Sigmoid colon (tissue), 6 donors: ENCODE measurements at regions not wholly inside any gene's neighbourhood (a gene's known extent, or its start where the extent isn't known, plus 50 kb on each side); places are given as distances from the start of the nearest gene placed in this dataset.

Experiments
- DNase-seq: peaks from one replicate; pipeline ENCODE4 v3.0.0-alpha.2; 2019
- H3K27ac ChIP-seq, 4 donors: fragments of 200-600 bp; sonication (generic); one replicate each; pipeline ENCODE4 v1.5.1; 2016 to 2019; ENCODE audit warnings: mild to moderate bottlenecking in 1 of 4
- H3K27me3 ChIP-seq, 3 donors: fragments of 200-600 bp; sonication (generic); one replicate each; pipeline ENCODE4 v1.5.1; 2019; ENCODE audit warnings: mild to moderate bottlenecking in 1 of 3
- H3K36me3 ChIP-seq, 4 donors: fragments of 200-600 bp; sonication (generic); one replicate each; pipeline ENCODE4 v1.5.1; 2016 to 2019
- H3K4me1 ChIP-seq, 4 donors: fragments of 200-600 bp; sonication (generic); one replicate each; pipeline ENCODE4 v1.5.1; 2017 to 2019
- H3K4me3 ChIP-seq, 4 donors: fragments of 200-600 bp; sonication (generic); one replicate each; pipeline ENCODE4 v1.5.1; 2017 to 2019; ENCODE audit warnings: mild to moderate bottlenecking in 2 of 4, moderate library complexity in 1 of 4
- H3K9me3 ChIP-seq, 4 donors: fragments of 200-600 bp in 3 of 4; sonication (generic) in 3 of 4; one replicate each; pipeline versions ENCODE4 v1.5.1 to v1.6.1; 2013 to 2019
- CTCF ChIP-seq, 4 experiments: fragments of 450-650 bp in 3 of 4; fragments of 200-600 bp in 1 of 4; IDR thresholded peaks; one replicate each; pipeline ENCODE4 v1.5.1; 2016 to 2019; ENCODE audit warnings: antibody characterized with exemption in 4 of 4, mild to moderate bottlenecking in 3 of 4, moderate library complexity in 2 of 4
- EP300 ChIP-seq, 4 donors: sonication (generic); formaldehyde crosslinking; IDR thresholded peaks; one replicate each; pipeline ENCODE4 v1.6.1; 2017; ENCODE audit warnings: antibody characterized with exemption in 4 of 4
- POLR2A ChIP-seq, 2 donors: fragments of 450-650 bp; IDR thresholded peaks; one replicate each; pipeline ENCODE4 v1.6.1; 2016; ENCODE audit warnings: antibody characterized with exemption in 2 of 2, mild to moderate bottlenecking in 2 of 2, moderate library complexity in 2 of 2
- POLR2AphosphoS5 ChIP-seq, 4 donors: sonication (generic); formaldehyde crosslinking; IDR thresholded peaks; one replicate each; pipeline ENCODE4 v1.6.1; 2017; ENCODE audit warnings: antibody characterized with exemption in 4 of 4
- WGBS, 2 donors: extraction: QIAGEN DNeasy Blood & Tissue Kit; methylation state at CpG; one replicate each; pipeline ENCODE4 v1.1.7; 2013; 5-methylcytosine and 5-hydroxymethylcytosine counted together
- intact Hi-C: fragments of 100-400 bp; cut with DNase I; formaldehyde crosslinking; loops from one replicate; pipeline ENCODE4 v1.15.1; 2023
- donor health status: healthy with polysubstance abuse.
- donor health status: healthy.

GRCh38 chr11:112507281-112507680 lies 246.6 kb upstream of the PLET1 start:
- 74 to 82% methylated on average over 2 of the region's 2 CpGs for WGBS, 2 donors
- intact Hi-C loops, result no loop called here
- no peaks in the 10 kb centered on the region for H3K27me3 ChIP-seq
- no peak for TF ChIP-seq EP300 (IDR thresholded peaks at IDR 0.05)
- TF ChIP-seq POLR2AphosphoS5 (IDR thresholded peaks at IDR 0.05), result no peak
- no peak for TF ChIP-seq POLR2A (IDR thresholded peaks at IDR 0.05)
- TF ChIP-seq CTCF (IDR thresholded peaks at IDR 0.05), result no peak
- H3K4me1 ChIP-seq, result no peaks in the 10 kb centered on the region
- no peak overlapping the region for H3K4me3 ChIP-seq
- no peaks in the 10 kb centered on the region for H3K9me3 ChIP-seq
- no peak for DNase-seq
- no peak overlapping the region for H3K27ac ChIP-seq
- no peaks in the 10 kb centered on the region for H3K36me3 ChIP-seq

GRCh38 chr11:112508750-112509149 lies 248.1 kb upstream of the PLET1 start:
- Histone ChIP-seq H3K27ac (no peak overlapping the region), H3K4me1 (no peaks in the 10 kb centered on the region), H3K27me3 (no peaks in the 10 kb centered on the region), H3K4me3 (no peak overlapping the region), H3K36me3 (no peaks in the 10 kb centered on the region), H3K9me3 (no peaks in the 10 kb centered on the region)
- no peak for TF ChIP-seq POLR2AphosphoS5 (IDR thresholded peaks at IDR 0.05)
- no peak for TF ChIP-seq POLR2A (IDR thresholded peaks at IDR 0.05)
- no peak for TF ChIP-seq EP300 (IDR thresholded peaks at IDR 0.05)
- no peak for TF ChIP-seq CTCF (IDR thresholded peaks at IDR 0.05)
- WGBS, 2 donors, result 85 to 95% methylated on average over 2 of the region's 2 CpGs
- no peak for DNase-seq
- intact Hi-C loops, result no loop called here

- Histone ChIP-seq H3K4me1 (no peaks in the 10 kb centered on the region), H3K36me3 (no peaks in the 10 kb centered on the region), H3K9me3 (no peaks in the 10 kb centered on the region), H3K4me3 (no peak overlapping the region), H3K27me3 (no peaks in the 10 kb centered on the region), H3K27ac (no peak overlapping the region)
- intact Hi-C loops, result no loop called here
- no peak for TF ChIP-seq EP300 (IDR thresholded peaks at IDR 0.05)
- TF ChIP-seq POLR2AphosphoS5 (IDR thresholded peaks at IDR 0.05), result no peak
- no peak for TF ChIP-seq POLR2A (IDR thresholded peaks at IDR 0.05)
- TF ChIP-seq CTCF (IDR thresholded peaks at IDR 0.05), result no peak
- WGBS, 2 donors, result 68 to 69% methylated on average over 2 of the region's 2 CpGs
- DNase-seq, result no peak
Observed at GRCh38 chr11:112509300-112509699, 248.6 kb upstream of the PLET1 start.

GRCh38 chr11:112511271-112511670 lies 250.6 kb upstream of the PLET1 start:
- no peaks in the 10 kb centered on the region for H3K4me1 ChIP-seq
- no peaks in the 10 kb centered on the region for H3K36me3 ChIP-seq
- H3K4me3 ChIP-seq, result no peak overlapping the region
- no peak for DNase-seq
- H3K27me3 ChIP-seq, result no peaks in the 10 kb centered on the region
- H3K9me3 ChIP-seq, result no peaks in the 10 kb centered on the region
- H3K27ac ChIP-seq, result no peak overlapping the region
- intact Hi-C loops, result no loop called here
- 86 to 93% methylated on average over 1 of the region's 1 CpG for WGBS, 2 donors
- no peak for TF ChIP-seq CTCF (IDR thresholded peaks at IDR 0.05)
- TF ChIP-seq POLR2AphosphoS5 (IDR thresholded peaks at IDR 0.05), result no peak
- TF ChIP-seq EP300 (IDR thresholded peaks at IDR 0.05), result no peak
- no peak for TF ChIP-seq POLR2A (IDR thresholded peaks at IDR 0.05)

GRCh38 chr11:112511911-112512310 lies 251.3 kb upstream of the PLET1 start:
- WGBS, 2 donors, result 40 to 74% methylated on average over 1 of the region's 1 CpG
- Histone ChIP-seq H3K9me3 (no peaks in the 10 kb centered on the region), H3K27me3 (no peaks in the 10 kb centered on the region), H3K4me3 (no peak overlapping the region), H3K4me1 (no peaks in the 10 kb centered on the region), H3K36me3 (no peaks in the 10 kb centered on the region), H3K27ac (no peak overlapping the region)
- TF ChIP-seq EP300 (IDR thresholded peaks at IDR 0.05), result no peak
- no peak for TF ChIP-seq POLR2A (IDR thresholded peaks at IDR 0.05)
- no peak for TF ChIP-seq CTCF (IDR thresholded peaks at IDR 0.05)
- no peak for TF ChIP-seq POLR2AphosphoS5 (IDR thresholded peaks at IDR 0.05)
- intact Hi-C loops, result no loop called here
- DNase-seq, result no peak
